Sigmoid colon (tissue), 6 donors: ENCODE measurements at regions not wholly inside any gene's neighbourhood (a gene's known extent, or its start where the extent isn't known, plus 50 kb on each side); places are given as distances from the start of the nearest gene placed in this dataset.
"Not testable (repeated sequence)": the region's sequence is repeated elsewhere in the genome, so short reads cannot be mapped to it uniquely, and the experiment has no call there.

Experiments
- DNase-seq: peaks from one replicate; pipeline ENCODE4 v3.0.0-alpha.2; 2019
- H3K27ac ChIP-seq, 4 donors: fragments of 200-600 bp; sonication (generic); one replicate each; pipeline ENCODE4 v1.5.1; 2016 to 2019; ENCODE audit warnings: mild to moderate bottlenecking in 1 of 4
- H3K27me3 ChIP-seq, 3 donors: fragments of 200-600 bp; sonication (generic); one replicate each; pipeline ENCODE4 v1.5.1; 2019; ENCODE audit warnings: mild to moderate bottlenecking in 1 of 3
- H3K36me3 ChIP-seq, 4 donors: fragments of 200-600 bp; sonication (generic); one replicate each; pipeline ENCODE4 v1.5.1; 2016 to 2019
- H3K4me1 ChIP-seq, 4 donors: fragments of 200-600 bp; sonication (generic); one replicate each; pipeline ENCODE4 v1.5.1; 2017 to 2019
- H3K4me3 ChIP-seq, 4 donors: fragments of 200-600 bp; sonication (generic); one replicate each; pipeline ENCODE4 v1.5.1; 2017 to 2019; ENCODE audit warnings: mild to moderate bottlenecking in 2 of 4, moderate library complexity in 1 of 4
- H3K9me3 ChIP-seq, 4 donors: fragments of 200-600 bp in 3 of 4; sonication (generic) in 3 of 4; one replicate each; pipeline versions ENCODE4 v1.5.1 to v1.6.1; 2013 to 2019
- CTCF ChIP-seq, 4 experiments: fragments of 450-650 bp in 3 of 4; fragments of 200-600 bp in 1 of 4; IDR thresholded peaks; one replicate each; pipeline ENCODE4 v1.5.1; 2016 to 2019; ENCODE audit warnings: antibody characterized with exemption in 4 of 4, mild to moderate bottlenecking in 3 of 4, moderate library complexity in 2 of 4
- EP300 ChIP-seq, 4 donors: sonication (generic); formaldehyde crosslinking; IDR thresholded peaks; one replicate each; pipeline ENCODE4 v1.6.1; 2017; ENCODE audit warnings: antibody characterized with exemption in 4 of 4
- POLR2A ChIP-seq, 2 donors: fragments of 450-650 bp; IDR thresholded peaks; one replicate each; pipeline ENCODE4 v1.6.1; 2016; ENCODE audit warnings: antibody characterized with exemption in 2 of 2, mild to moderate bottlenecking in 2 of 2, moderate library complexity in 2 of 2
- POLR2AphosphoS5 ChIP-seq, 4 donors: sonication (generic); formaldehyde crosslinking; IDR thresholded peaks; one replicate each; pipeline ENCODE4 v1.6.1; 2017; ENCODE audit warnings: antibody characterized with exemption in 4 of 4
- WGBS, 2 donors: extraction: QIAGEN DNeasy Blood & Tissue Kit; methylation state at CpG; one replicate each; pipeline ENCODE4 v1.1.7; 2013; 5-methylcytosine and 5-hydroxymethylcytosine counted together
- intact Hi-C: fragments of 100-400 bp; cut with DNase I; formaldehyde crosslinking; loops from one replicate; pipeline ENCODE4 v1.15.1; 2023
- donor health status: healthy with polysubstance abuse.
- donor health status: healthy.

GRCh38 chr20:53672484-53673129, 79.0 kb upstream of the ZNF217 start:
- DNase-seq: no peak
- H3K9me3 ChIP-seq: no peaks in the 10 kb centered on the region
- no peak overlapping the region for H3K27ac ChIP-seq
- no peaks in the 10 kb centered on the region for H3K27me3 ChIP-seq
- intact Hi-C loops: no loop called here
- TF ChIP-seq EP300 (IDR thresholded peaks at IDR 0.05) (no peak), CTCF (IDR thresholded peaks at IDR 0.05) (no peak), POLR2A (IDR thresholded peaks at IDR 0.05) (no peak), POLR2AphosphoS5 (IDR thresholded peaks at IDR 0.05) (no peak)
- WGBS, 2 donors: 74 to 87% methylated on average over 6 to 10 of the region's 10 CpGs
- no peak overlapping the region for H3K4me3 ChIP-seq
- H3K36me3 ChIP-seq: no peaks in the 10 kb centered on the region
- no peaks in the 10 kb centered on the region for H3K4me1 ChIP-seq

GRCh38 chr20:53671370-53671769, 77.7 kb upstream of the ZNF217 start:
- DNase-seq: no peak
- no peaks in the 10 kb centered on the region for H3K4me1 ChIP-seq
- intact Hi-C loops: no loop called here
- 31 to 82% methylated on average over 2 of the region's 2 CpGs for WGBS, 2 donors
- TF ChIP-seq CTCF (IDR thresholded peaks at IDR 0.05) (no peak), POLR2AphosphoS5 (IDR thresholded peaks at IDR 0.05) (no peak), POLR2A (IDR thresholded peaks at IDR 0.05) (no peak), EP300 (IDR thresholded peaks at IDR 0.05) (no peak)
- no peaks in the 10 kb centered on the region for H3K27me3 ChIP-seq
- H3K9me3 ChIP-seq: no peaks in the 10 kb centered on the region
- no peaks in the 10 kb centered on the region for H3K36me3 ChIP-seq
- H3K4me3 ChIP-seq: no peak overlapping the region
- no peak overlapping the region for H3K27ac ChIP-seq

- H3K36me3 ChIP-seq, H3K4me1 ChIP-seq, H3K27me3 ChIP-seq, H3K27ac ChIP-seq, H3K4me3 ChIP-seq, H3K9me3 ChIP-seq, intact Hi-C loops, DNase-seq: not testable (repeated sequence)
- WGBS, 2 donors: 77 to 90% methylated on average over 16 of the region's 16 CpGs
- peak in 1 of 2 donors; percentile 7 for TF ChIP-seq POLR2A (IDR thresholded peaks at IDR 0.05)
These were observed 76.1 kb upstream of the ZNF217 start for GRCh38 chr20:53669517-53670313.

GRCh38 chr20:53668992-53669391, 75.4 kb upstream of the ZNF217 start:
- no peaks in the 10 kb centered on the region for H3K4me1 ChIP-seq
- TF ChIP-seq CTCF (IDR thresholded peaks at IDR 0.05) (no peak), POLR2AphosphoS5 (IDR thresholded peaks at IDR 0.05) (no peak), POLR2A (IDR thresholded peaks at IDR 0.05) (no peak), EP300 (IDR thresholded peaks at IDR 0.05) (no peak)
- DNase-seq: no peak
- H3K4me3 ChIP-seq: no peak overlapping the region
- intact Hi-C loops: no loop called here
- no peaks in the 10 kb centered on the region for H3K9me3 ChIP-seq
- H3K36me3 ChIP-seq: no peaks in the 10 kb centered on the region
- H3K27me3 ChIP-seq: no peaks in the 10 kb centered on the region
- no peak overlapping the region for H3K27ac ChIP-seq
- 22 to 73% methylated on average over 9 of the region's 9 CpGs for WGBS, 2 donors

GRCh38 chr20:53666144-53666543, 72.5 kb upstream of the ZNF217 start:
- Histone ChIP-seq H3K27me3 (no peaks in the 10 kb centered on the region), H3K9me3 (no peaks in the 10 kb centered on the region), H3K4me3 (no peak overlapping the region), H3K4me1 (no peaks in the 10 kb centered on the region), H3K36me3 (no peaks in the 10 kb centered on the region), H3K27ac (no peak overlapping the region)
- intact Hi-C loops: no loop called here
- WGBS, 2 donors: 95 to 98% methylated on average over 6 of the region's 6 CpGs
- no peak for DNase-seq
- TF ChIP-seq POLR2A (IDR thresholded peaks at IDR 0.05) (no peak), POLR2AphosphoS5 (IDR thresholded peaks at IDR 0.05) (no peak), EP300 (IDR thresholded peaks at IDR 0.05) (no peak), CTCF (IDR thresholded peaks at IDR 0.05) (no peak)
